WTC11 (cell line): ENCODE measurements at regions not wholly inside any gene's neighbourhood (a gene's known extent, or its start where the extent isn't known, plus 50 kb on each side); places are given as distances from the start of the nearest gene placed in this dataset.
"Not testable (repeated sequence)": the region's sequence is repeated elsewhere in the genome, so short reads cannot be mapped to it uniquely, and the experiment has no call there.

Experiments
- ATAC-seq: fragments of 200-7000 bp; cut with Tn5 transposase; 2 replicates; pipeline ENCODE4 v1.10.0; 2021; ENCODE audit warnings: mild to moderate bottlenecking, moderate library complexity
- CTCF ChIA-PET: fragments of 300-600 bp; sonication (Branson Sonifier 250); formaldehyde crosslinking; loops from one replicate; lab custom pipeline; 2021; ENCODE audit warnings: antibody characterized with exemption; lab: Charles Lee
- POLR2A ChIA-PET: fragments of 350-600 bp; sonication (Branson Sonifier 250); formaldehyde crosslinking; loops from one replicate; lab custom pipeline; 2021; ENCODE audit warnings: antibody characterized with exemption; lab: Charles Lee
- DNase-seq: peaks from one replicate; pipeline ENCODE4 v3.0.0; 2021; ENCODE audit warnings: low spot score
- H3K27ac Mint-ChIP-seq: 2 replicates; pipeline ENCODE4 v1.8.0; 2021; ENCODE audit warnings: mixed read lengths
- H3K27me3 Mint-ChIP-seq: 2 replicates; pipeline ENCODE4 v1.8.0; 2021; ENCODE audit warnings: low read depth, mild to moderate bottlenecking, moderate library complexity, mixed read lengths
- H3K36me3 Mint-ChIP-seq: 2 replicates; pipeline ENCODE4 v1.8.0; 2021; ENCODE audit warnings: mixed read lengths
- H3K4me1 Mint-ChIP-seq: 2 replicates; pipeline ENCODE4 v1.8.0; 2022; ENCODE audit warnings: mixed read lengths
- H3K4me3 Mint-ChIP-seq: 2 replicates; pipeline ENCODE4 v1.8.0; 2021; ENCODE audit warnings: mild to moderate bottlenecking, moderate library complexity, mixed read lengths
- H3K9me3 Mint-ChIP-seq: 2 replicates; pipeline ENCODE4 v1.8.0; 2021; ENCODE audit warnings: mixed read lengths
- HMGA2 ChIP-seq: fragments of 250-450 bp; sonication (Bioruptor Pico); IDR thresholded peaks from 2 replicates; pipeline ENCODE4 v1.4.0; 2021; ENCODE audit warnings: mild to moderate bottlenecking, moderate library complexity
- ZNF219 ChIP-seq: sonication (generic); formaldehyde crosslinking; IDR thresholded peaks from 2 replicates; pipeline ENCODE4 v1.8.0; 2023; ENCODE audit warnings: missing genetic modification reagents, mild to moderate bottlenecking, borderline replicate concordance

- TF ChIP-seq ZNF219 (CRISPR knock-in tag), result no peak
- TF ChIP-seq, all 79 proteins: peak for 0
- peaks cover 44% of the 10 kb centered on the region for H3K9me3 Mint-ChIP-seq
- H3K27ac Mint-ChIP-seq, result no peak overlapping the region
- ATAC-seq (no peak), DNase-seq (no peak)
- CTCF ChIA-PET, result no interaction called here
- no peaks in the 10 kb centered on the region for H3K4me1 Mint-ChIP-seq
- POLR2A ChIA-PET, result no interaction called here
- no peak overlapping the region for H3K4me3 Mint-ChIP-seq
- peaks cover 11% of the 10 kb centered on the region for H3K27me3 Mint-ChIP-seq
- H3K36me3 Mint-ChIP-seq, result peaks cover 46% of the 10 kb centered on the region
Observed at GRCh38 chr12:37565112-37565511, 751.5 kb upstream of the ALG10B start.

- H3K4me1 Mint-ChIP-seq, ATAC-seq, CTCF ChIA-PET, H3K27me3 Mint-ChIP-seq, H3K4me3 Mint-ChIP-seq, H3K27ac Mint-ChIP-seq, DNase-seq, POLR2A ChIA-PET: not testable (repeated sequence)
- peak; percentile 97 for TF ChIP-seq HMGA2 (CRISPR knock-in tag)
- Mint-ChIP-seq H3K36me3 (peaks cover 39% of the 10 kb centered on the region), H3K9me3 (peaks cover 37% of the 10 kb centered on the region)
Observed at GRCh38 chr12:37570547-37570946, 746.0 kb upstream of the ALG10B start.
